PC-3 (cell line): ENCODE measurements at regions not wholly inside any gene's neighbourhood (a gene's known extent, or its start where the extent isn't known, plus 50 kb on each side); places are given as distances from the start of the nearest gene placed in this dataset.

Experiments used
- ATAC-seq: fragments of 200-7000 bp; cut with Tn5 transposase; 2 replicates; pipeline ENCODE4 v1.9.1; 2020; ENCODE audit warnings: mild to moderate bottlenecking, moderate library complexity
- BruUV-seq: library from RNA; stranded (reverse); fragments of 400-500 nt; replicated peaks from 2 replicates; lab custom pipeline; 2021; lab: Mats Ljungman, UMichigan
- CTCF ChIA-PET: fragments of 300-600 bp; sonication (Branson Sonifier 250); formaldehyde crosslinking; loops from one replicate; lab custom pipeline; 2022; ENCODE audit warnings: antibody characterized with exemption; lab: Charles Lee
- POLR2A ChIA-PET: fragments of 300-600 bp; sonication (Branson Sonifier 250); formaldehyde crosslinking; loops from one replicate; lab custom pipeline; 2022; ENCODE audit warnings: antibody characterized with exemption; ENCODE audit not compliant: unreplicated experiment; lab: Charles Lee
- DNase-seq: peaks from one replicate; pipeline ENCODE4 v3.0.0-alpha.2; 2015
- H2AFZ ChIP-seq: fragments of 300-600 bp; sonication (generic); 2 replicates; pipeline ENCODE4 v1.6.0; 2016; ENCODE audit warnings: antibody characterized with exemption, low read length
- H3F3A ChIP-seq: fragments of 300-600 bp; sonication (generic); one replicate; pipeline ENCODE4 v1.6.0; 2017; ENCODE audit warnings: antibody characterized with exemption, low read length, control low read depth, mild to moderate bottlenecking; ENCODE audit not compliant: unreplicated experiment
- H3K27ac ChIP-seq: fragments of 300-600 bp; sonication (generic); 2 replicates; pipeline ENCODE4 v1.5.1; 2016; ENCODE audit warnings: mild to moderate bottlenecking, low read length
- H3K27me3 ChIP-seq: fragments of 300-600 bp; sonication (generic); 2 replicates; pipeline ENCODE4 v1.6.1; 2016; ENCODE audit warnings: low read length, mixed read lengths
- H3K36me3 ChIP-seq: fragments of 300-600 bp; sonication (generic); 2 replicates; pipeline ENCODE4 v1.6.1; 2016; ENCODE audit warnings: low read depth, mixed run types, low read length, mixed read lengths
- H3K4me1 ChIP-seq: fragments of 300-600 bp; sonication (generic); 2 replicates; pipeline ENCODE4 v1.5.1; 2016; ENCODE audit warnings: low read length; ENCODE audit not compliant: insufficient read depth
- H3K4me2 ChIP-seq: fragments of 300-600 bp; sonication (generic); 2 replicates; pipeline ENCODE4 v1.6.0; 2016; ENCODE audit warnings: low read length
- H3K4me3 ChIP-seq: fragments of 300-600 bp; sonication (generic); 2 replicates; pipeline ENCODE4 v1.5.1; 2016; ENCODE audit warnings: mild to moderate bottlenecking, low read length, mixed read lengths
- H3K79me2 ChIP-seq: fragments of 300-600 bp; sonication (generic); 2 replicates; pipeline ENCODE4 v1.6.1; 2017; ENCODE audit warnings: low read length, mixed read lengths
- H3K9ac ChIP-seq: fragments of 300-600 bp; sonication (generic); 2 replicates; pipeline ENCODE4 v1.6.0; 2016; ENCODE audit warnings: mild to moderate bottlenecking, low read length
- H3K9me2 ChIP-seq: fragments of 300-600 bp; sonication (generic); replicated peaks from 2 replicates; pipeline ENCODE4 v1.6.1; 2016; ENCODE audit warnings: mixed run types, low read length, mixed read lengths
- H3K9me3 ChIP-seq: fragments of 300-600 bp; sonication (generic); 2 replicates; pipeline ENCODE4 v1.6.1; 2016; ENCODE audit warnings: low read length, mixed read lengths
- H4K20me1 ChIP-seq: fragments of 300-600 bp; sonication (generic); 2 replicates; pipeline ENCODE4 v1.6.1; 2016; ENCODE audit warnings: low read length, mixed read lengths
- CTCF ChIP-seq: fragments of 300-600 bp; sonication (generic); conservative IDR thresholded peaks from 2 replicates; pipeline ENCODE4 v1.5.1; 2017; ENCODE audit warnings: antibody characterized with exemption, low read depth, mild to moderate bottlenecking, low read length
- EZH2 ChIP-seq: fragments of 300-600 bp; sonication (generic); IDR thresholded peaks from one replicate; pipeline ENCODE4 v1.6.1; 2017; ENCODE audit warnings: antibody characterized with exemption, mild to moderate bottlenecking, low read length; ENCODE audit not compliant: unreplicated experiment
- EZH2phosphoT487 ChIP-seq: fragments of 300-600 bp; sonication (generic); IDR thresholded peaks from 2 replicates; pipeline ENCODE4 v1.6.1; 2018; ENCODE audit warnings: mild to moderate bottlenecking, antibody characterized with exemption, low read length, borderline replicate concordance
- intact Hi-C: fragments of 100-400 bp; cut with micrococcal nuclease; formaldehyde crosslinking; loops from 2 replicates; pipeline ENCODE4 v1.9.0; 2023

GRCh38 chr5:124333298-124333979 is 413.0 kb downstream of the ZNF608 start:
- Histone ChIP-seq H2AFZ (no peak overlapping the region), H3K9me2 (no peaks in the 10 kb centered on the region), H3K27ac (no peak overlapping the region), H4K20me1 (no peaks in the 10 kb centered on the region), H3K9me3 (no peaks in the 10 kb centered on the region), H3K4me1 (no peaks in the 10 kb centered on the region), H3K79me2 (no peaks in the 10 kb centered on the region), H3K27me3 (no peaks in the 10 kb centered on the region), H3K4me2 (no peak overlapping the region), H3K4me3 (no peak overlapping the region), H3K36me3 (no peaks in the 10 kb centered on the region), H3K9ac (no peak overlapping the region), H3F3A (no peaks in the 10 kb centered on the region)
- no TSS peak for BruUV-seq
- POLR2A ChIA-PET = no interaction called here
- CTCF ChIA-PET = no interaction called here
- ATAC-seq (no peak), DNase-seq (no peak)
- intact Hi-C loops = no loop called here
- TF ChIP-seq EZH2phosphoT487 (no peak), EZH2 (no peak), CTCF (no peak)

GRCh38 chr5:124332273-124332672 is 414.2 kb downstream of the ZNF608 start:
- intact Hi-C loops = no loop called here
- no peaks in the 10 kb centered on the region for H3K9me2 ChIP-seq

More at GRCh38 chr5:124332273-124332672, 414.2 kb downstream of the ZNF608 start:
- H3K79me2 ChIP-seq = no peaks in the 10 kb centered on the region
- H3K4me1 ChIP-seq = no peaks in the 10 kb centered on the region
- BruUV-seq = no TSS peak
- TF ChIP-seq CTCF (no peak), EZH2 (no peak), EZH2phosphoT487 (no peak)
- no peak overlapping the region for H3K27ac ChIP-seq
- ChIA-PET POLR2A (no interaction called here), CTCF (no interaction called here)
- no peaks in the 10 kb centered on the region for H4K20me1 ChIP-seq
- H3K27me3 ChIP-seq = no peaks in the 10 kb centered on the region
- no peak for ATAC-seq
- no peaks in the 10 kb centered on the region for H3K9me3 ChIP-seq
- H3K4me3 ChIP-seq = no peak overlapping the region
- no peak overlapping the region for H3K9ac ChIP-seq
- H3K4me2 ChIP-seq = no peak overlapping the region
- H3F3A ChIP-seq = no peaks in the 10 kb centered on the region
- no peaks in the 10 kb centered on the region for H3K36me3 ChIP-seq
- no peak overlapping the region for H2AFZ ChIP-seq
- no peak for DNase-seq
